Activated CD4-positive, alpha-beta T cell treated with anti-CD3 and anti-CD28 coated beads, Interleukin-2, amount 10 ng/mL, durations not matched to agents 24 days and 14 days (primary cell): ENCODE measurements at regions not wholly inside any gene's neighbourhood (a gene's known extent, or its start where the extent isn't known, plus 50 kb on each side); places are given as distances from the start of the nearest gene placed in this dataset.
"Not testable (repeated sequence)": the region's sequence is repeated elsewhere in the genome, so short reads cannot be mapped to it uniquely, and the experiment has no call there.

ENCODE experiments used
- DNase-seq: peaks from one replicate; pipeline ENCODE4 v3.0.0; 2022
- H3K27ac Mint-ChIP-seq: one replicate; pipeline ENCODE4 v1.8.0; 2022; ENCODE audit warnings: mild to moderate bottlenecking, mixed read lengths
- H3K27me3 Mint-ChIP-seq: one replicate; pipeline ENCODE4 v1.8.0; 2022; ENCODE audit warnings: mixed read lengths
- H3K36me3 Mint-ChIP-seq: one replicate; pipeline ENCODE4 v1.8.0; 2022; ENCODE audit warnings: low read depth, mild to moderate bottlenecking, mixed read lengths
- H3K4me1 Mint-ChIP-seq: one replicate; pipeline ENCODE4 v1.8.0; 2021; ENCODE audit warnings: mixed read lengths
- H3K4me3 Mint-ChIP-seq: one replicate; pipeline ENCODE4 v1.8.0; 2022; ENCODE audit warnings: mild to moderate bottlenecking, moderate library complexity, mixed read lengths
- H3K9me3 Mint-ChIP-seq: one replicate; pipeline ENCODE4 v1.8.0; 2021; ENCODE audit warnings: mixed read lengths
- intact Hi-C: fragments of 100-400 bp; cut with micrococcal nuclease; formaldehyde crosslinking; loops from one replicate; pipeline ENCODE4 v1.15.1; 2023

DNA sequence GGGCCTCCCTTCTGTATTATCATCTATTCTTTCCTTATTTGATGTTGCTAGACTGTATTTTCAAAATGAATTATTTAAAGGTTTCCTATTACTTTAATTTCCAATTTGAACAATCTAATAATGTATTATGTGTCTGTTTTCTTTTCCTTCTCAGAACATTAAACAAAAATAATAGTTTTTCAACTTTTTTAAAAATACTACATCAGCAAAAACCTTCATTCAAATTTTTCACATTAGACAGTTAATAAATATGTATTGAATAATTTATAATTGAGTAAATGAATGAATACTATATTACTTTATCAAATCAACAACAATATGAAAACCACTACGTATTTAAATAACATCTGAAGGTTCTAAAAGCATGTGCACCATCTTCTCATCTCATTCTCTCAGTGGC, 644.1 kb upstream of the SEMA3D start:
- intact Hi-C loops: no loop called here
- no peaks in the 10 kb centered on the region for H3K36me3 Mint-ChIP-seq
- no peak overlapping the region for H3K4me3 Mint-ChIP-seq
- no peak overlapping the region for H3K27ac Mint-ChIP-seq
- no peak for DNase-seq
- no peaks in the 10 kb centered on the region for H3K9me3 Mint-ChIP-seq
- no peaks in the 10 kb centered on the region for H3K4me1 Mint-ChIP-seq
- H3K27me3 Mint-ChIP-seq: no peaks in the 10 kb centered on the region

DNA sequence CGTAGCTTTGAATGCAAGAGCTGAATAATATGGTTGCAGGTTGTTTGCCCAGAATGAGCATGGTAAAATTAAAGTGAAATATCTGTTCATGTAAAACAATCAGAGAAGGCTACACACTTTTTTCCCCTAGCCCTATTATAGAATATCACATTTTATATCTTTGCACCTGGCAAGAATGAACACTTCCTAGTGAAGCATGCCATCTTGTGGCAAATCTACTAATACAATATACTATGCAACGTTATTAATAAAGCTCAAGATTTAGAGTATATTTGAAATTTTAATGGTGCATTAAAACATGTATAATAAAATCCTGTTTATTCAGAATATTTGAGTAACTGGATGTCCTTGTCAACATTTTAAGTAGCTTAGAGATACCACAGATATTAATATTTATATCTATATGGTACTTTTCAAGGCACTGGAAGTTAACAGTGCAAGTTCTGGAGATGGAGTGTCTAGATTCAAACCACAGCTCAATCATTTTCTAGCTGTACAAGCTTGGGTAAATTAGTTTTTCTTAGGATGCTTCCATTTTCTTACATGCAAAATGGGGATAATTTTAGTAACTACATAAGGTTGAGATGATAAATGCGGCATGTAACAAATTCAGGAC, 643.1 kb upstream of the SEMA3D start:
- Mint-ChIP-seq H3K27me3 (no peaks in the 10 kb centered on the region), H3K4me3 (no peak overlapping the region), H3K9me3 (no peaks in the 10 kb centered on the region), H3K36me3 (no peaks in the 10 kb centered on the region), H3K27ac (no peak overlapping the region), H3K4me1 (no peaks in the 10 kb centered on the region)
- intact Hi-C loops: no loop called here
- DNase-seq: no peak

- H3K9me3 Mint-ChIP-seq: no peaks in the 10 kb centered on the region
Observed at GRCh38 chr7:85829176-85829575, 642.3 kb upstream of the SEMA3D start.

GRCh38 chr7:85828614-85829013, 641.8 kb upstream of the SEMA3D start:
- Mint-ChIP-seq H3K9me3 (no peaks in the 10 kb centered on the region), H3K36me3 (no peaks in the 10 kb centered on the region), H3K27me3 (no peaks in the 10 kb centered on the region), H3K27ac (no peak overlapping the region), H3K4me1 (no peaks in the 10 kb centered on the region), H3K4me3 (no peak overlapping the region)
- no peak for DNase-seq
- intact Hi-C loops: no loop called here

More at GRCh38 chr7:85829176-85829575, 642.3 kb upstream of the SEMA3D start:
- Mint-ChIP-seq H3K27ac (no peak overlapping the region), H3K27me3 (no peaks in the 10 kb centered on the region), H3K4me3 (no peak overlapping the region), H3K4me1 (no peaks in the 10 kb centered on the region), H3K36me3 (no peaks in the 10 kb centered on the region)
- intact Hi-C loops: no loop called here
- no peak for DNase-seq

DNA sequence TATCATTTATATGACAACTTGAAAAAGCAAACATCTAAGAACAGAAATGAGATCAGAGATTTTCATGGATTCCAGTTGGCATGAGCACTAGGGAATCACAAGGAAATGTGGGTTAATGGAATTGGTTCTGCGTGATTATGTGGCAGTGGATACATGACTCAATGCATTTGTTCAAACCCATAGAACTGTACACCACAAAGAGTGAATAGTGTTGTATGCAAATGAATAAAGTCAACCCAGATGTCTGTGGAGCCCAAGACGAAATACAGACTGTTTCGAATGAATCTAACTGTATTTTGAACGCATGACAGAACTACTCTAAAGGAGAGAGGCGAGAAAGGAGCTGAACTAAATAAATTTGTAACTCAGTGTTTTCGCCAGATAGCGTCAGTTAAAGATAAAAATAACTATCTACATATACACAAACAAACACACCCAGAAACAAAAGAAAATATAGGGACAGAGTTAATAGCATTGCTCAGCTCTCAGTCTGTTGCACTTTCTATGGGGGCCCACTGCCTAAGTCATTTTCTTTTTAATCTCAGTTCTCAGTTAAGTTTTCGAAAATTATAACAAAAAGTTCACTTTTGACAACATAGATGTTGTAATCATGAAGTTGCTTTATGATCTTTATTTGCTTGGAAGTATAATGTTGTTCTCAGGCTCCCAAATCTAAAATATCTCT, 636.7 kb upstream of the SEMA3D start:
- H3K9me3 Mint-ChIP-seq: no peaks in the 10 kb centered on the region
- DNase-seq: no peak
- H3K27me3 Mint-ChIP-seq: no peaks in the 10 kb centered on the region
- no peak overlapping the region for H3K4me3 Mint-ChIP-seq
- H3K27ac Mint-ChIP-seq: no peak overlapping the region
- no peaks in the 10 kb centered on the region for H3K36me3 Mint-ChIP-seq
- H3K4me1 Mint-ChIP-seq: no peaks in the 10 kb centered on the region
- intact Hi-C loops: no loop called here

DNA sequence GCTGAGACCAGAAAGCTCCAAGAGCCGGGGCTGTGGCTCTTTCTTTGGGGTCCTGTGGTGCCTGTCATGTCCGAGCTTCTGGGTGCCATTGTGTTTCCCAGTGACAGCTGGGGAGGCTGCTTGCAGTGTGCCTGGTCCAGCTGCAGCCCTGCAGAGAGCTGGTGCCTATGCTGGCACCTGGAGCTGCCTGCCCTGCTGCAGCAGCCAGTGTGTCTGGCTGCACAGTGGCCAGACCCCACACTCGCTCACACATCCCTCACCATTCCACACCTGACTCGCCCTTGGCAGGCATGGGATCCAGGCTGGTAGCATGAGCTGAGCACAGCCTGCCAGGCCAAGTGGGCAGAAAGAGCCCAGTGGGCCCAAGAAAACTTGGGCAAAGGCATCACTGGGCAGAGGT, 635.1 kb upstream of the SEMA3D start:
- H3K4me3 Mint-ChIP-seq: no peak overlapping the region
- DNase-seq: no peak
- intact Hi-C loops: no loop called here
- no peaks in the 10 kb centered on the region for H3K9me3 Mint-ChIP-seq
- H3K27me3 Mint-ChIP-seq: no peaks in the 10 kb centered on the region
- H3K27ac Mint-ChIP-seq: no peak overlapping the region
- no peaks in the 10 kb centered on the region for H3K4me1 Mint-ChIP-seq
- H3K36me3 Mint-ChIP-seq: no peaks in the 10 kb centered on the region

DNA sequence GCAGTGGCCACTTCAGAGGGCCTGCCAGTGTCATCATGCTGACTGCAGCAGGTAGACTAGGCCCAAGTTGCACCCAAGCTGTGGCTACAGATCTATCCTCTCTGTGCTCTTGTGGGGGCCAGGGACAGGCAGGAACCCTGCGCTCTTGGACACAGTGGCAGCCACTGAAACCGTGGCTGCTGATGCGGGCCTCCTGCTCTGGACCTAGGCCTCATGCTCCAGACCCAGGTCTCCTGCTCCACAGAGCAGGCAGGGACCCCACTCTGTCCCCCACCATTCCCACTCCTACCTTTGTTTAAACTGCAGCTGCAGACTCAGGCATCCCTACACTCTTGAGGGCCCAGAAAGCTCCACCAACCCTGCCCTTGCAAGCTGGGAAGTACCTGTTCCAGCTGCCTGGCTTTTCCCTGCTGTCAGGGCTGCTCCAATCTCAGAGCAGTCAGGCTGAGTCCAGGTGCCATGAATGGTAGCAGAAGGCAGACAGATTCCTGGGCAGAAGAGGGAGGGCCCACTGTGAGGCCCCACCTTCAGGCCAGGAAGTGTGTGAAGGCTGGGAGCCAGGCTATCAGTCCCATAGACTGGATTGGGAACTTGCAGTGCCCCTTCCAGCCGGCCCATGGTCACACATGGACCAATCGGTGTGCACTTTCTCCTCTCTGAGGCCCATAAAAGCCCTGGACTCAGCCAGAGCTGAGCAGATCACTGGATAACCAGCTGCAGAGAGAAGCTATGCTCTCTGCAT, 634.0 kb upstream of the SEMA3D start:
- Mint-ChIP-seq H3K27ac (no peak overlapping the region), H3K4me1 (no peaks in the 10 kb centered on the region), H3K9me3 (no peaks in the 10 kb centered on the region), H3K36me3 (no peaks in the 10 kb centered on the region), H3K4me3 (no peak overlapping the region), H3K27me3 (no peaks in the 10 kb centered on the region)
- intact Hi-C loops: no loop called here
- DNase-seq: no peak

DNA sequence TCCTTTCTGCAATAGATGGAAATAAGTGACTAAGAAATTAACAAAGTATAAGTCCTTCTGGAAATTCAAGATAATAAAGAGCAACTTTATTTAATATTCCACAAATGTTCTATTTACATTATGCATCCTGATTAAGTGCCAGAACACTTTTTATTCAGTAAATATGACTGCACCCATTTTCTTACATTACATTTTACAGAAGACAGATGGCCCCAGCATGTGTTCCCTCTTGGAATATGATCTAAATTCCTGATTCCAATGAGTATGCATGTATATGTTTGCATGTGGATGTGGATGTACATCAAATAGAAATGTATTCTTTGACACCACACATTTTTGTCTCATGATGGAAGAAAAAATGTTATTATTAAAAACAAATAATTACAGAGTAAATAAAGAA, 628.7 kb upstream of the SEMA3D start:
- no peaks in the 10 kb centered on the region for H3K27me3 Mint-ChIP-seq
- no peak overlapping the region for H3K27ac Mint-ChIP-seq
- H3K4me1 Mint-ChIP-seq: no peaks in the 10 kb centered on the region
- no peak for DNase-seq
- no peaks in the 10 kb centered on the region for H3K9me3 Mint-ChIP-seq
- intact Hi-C loops: no loop called here
- H3K4me3 Mint-ChIP-seq: no peak overlapping the region
- H3K36me3 Mint-ChIP-seq: no peaks in the 10 kb centered on the region

- H3K36me3 Mint-ChIP-seq: no peaks in the 10 kb centered on the region
- H3K9me3 Mint-ChIP-seq: no peaks in the 10 kb centered on the region
- DNase-seq: no peak
- intact Hi-C loops: no loop called here
- no peak overlapping the region for H3K27ac Mint-ChIP-seq
- H3K4me3 Mint-ChIP-seq: no peak overlapping the region
- H3K27me3 Mint-ChIP-seq: no peaks in the 10 kb centered on the region
- no peaks in the 10 kb centered on the region for H3K4me1 Mint-ChIP-seq
Observed at GRCh38 chr7:85806321-85806720, 619.5 kb upstream of the SEMA3D start.

GRCh38 chr7:85805656-85806055, 618.8 kb upstream of the SEMA3D start:
- H3K27ac Mint-ChIP-seq: no peak overlapping the region
- no peaks in the 10 kb centered on the region for H3K9me3 Mint-ChIP-seq
- H3K4me3 Mint-ChIP-seq: no peak overlapping the region
- H3K27me3 Mint-ChIP-seq: no peaks in the 10 kb centered on the region
- intact Hi-C loops: no loop called here
- no peak for DNase-seq
- no peaks in the 10 kb centered on the region for H3K36me3 Mint-ChIP-seq
- no peaks in the 10 kb centered on the region for H3K4me1 Mint-ChIP-seq

DNA sequence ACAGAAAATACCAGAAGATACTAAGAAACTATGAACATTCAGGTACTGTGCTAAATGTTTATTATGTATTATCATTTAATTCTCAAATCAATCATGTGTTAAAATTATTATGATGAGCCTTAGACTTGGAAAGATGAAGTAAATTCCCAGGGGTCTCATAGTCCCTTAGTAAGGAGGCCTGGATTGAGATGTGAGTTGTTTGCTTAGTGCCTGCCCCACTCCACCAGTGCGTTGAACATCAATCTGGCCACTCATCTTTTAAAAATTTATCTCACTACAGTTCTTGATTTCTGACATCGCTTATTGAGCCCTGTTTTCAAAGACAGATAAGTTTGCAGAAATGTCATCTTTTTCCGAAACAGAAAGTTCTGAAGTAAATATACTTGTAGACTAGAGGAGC, 618.4 kb upstream of the SEMA3D start:
- Mint-ChIP-seq H3K36me3 (no peaks in the 10 kb centered on the region), H3K4me1 (no peaks in the 10 kb centered on the region), H3K27me3 (no peaks in the 10 kb centered on the region), H3K4me3 (no peak overlapping the region), H3K9me3 (no peaks in the 10 kb centered on the region), H3K27ac (no peak overlapping the region)
- no peak for DNase-seq
- intact Hi-C loops: no loop called here

- Mint-ChIP-seq H3K9me3 (peaks cover 3% of the 10 kb centered on the region), H3K4me3 (no peak overlapping the region), H3K36me3 (no peaks in the 10 kb centered on the region), H3K27me3 (no peaks in the 10 kb centered on the region), H3K4me1 (no peaks in the 10 kb centered on the region), H3K27ac (no peak overlapping the region)
- intact Hi-C loops: no loop called here
- DNase-seq: no peak
Observed at GRCh38 chr7:85802211-85802610, 615.4 kb upstream of the SEMA3D start.

GRCh38 chr7:85796956-85797355, 610.1 kb upstream of the SEMA3D start:
- no peak overlapping the region for H3K4me3 Mint-ChIP-seq
- H3K27ac Mint-ChIP-seq: no peak overlapping the region
- H3K27me3 Mint-ChIP-seq: no peaks in the 10 kb centered on the region
- H3K4me1 Mint-ChIP-seq: no peaks in the 10 kb centered on the region
- intact Hi-C loops: no loop called here
- DNase-seq: no peak
- peaks cover 7% of the 10 kb centered on the region for H3K9me3 Mint-ChIP-seq
- no peaks in the 10 kb centered on the region for H3K36me3 Mint-ChIP-seq

DNA sequence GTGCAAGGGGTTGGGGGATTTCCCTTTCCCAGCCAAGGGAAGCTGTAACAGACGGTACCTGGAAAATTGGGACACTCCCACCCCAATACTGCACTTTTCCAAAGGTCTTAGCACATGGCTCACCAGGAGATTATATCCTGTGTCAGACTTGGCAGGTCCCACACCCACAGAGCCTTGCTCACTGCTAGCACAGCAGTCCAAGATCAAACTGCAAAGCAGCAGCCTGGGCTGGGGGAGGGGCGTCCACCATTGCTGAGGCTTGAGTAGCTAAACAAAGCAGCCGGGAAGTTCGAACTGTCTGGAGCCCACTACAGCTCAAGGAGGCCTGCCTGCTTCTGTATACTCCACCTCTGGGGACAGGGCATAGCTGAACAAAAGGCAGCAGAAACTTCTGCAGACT, 604.2 kb upstream of the SEMA3D start:
- H3K4me3 Mint-ChIP-seq, DNase-seq, intact Hi-C loops, H3K27ac Mint-ChIP-seq, H3K4me1 Mint-ChIP-seq, H3K27me3 Mint-ChIP-seq, H3K9me3 Mint-ChIP-seq, H3K36me3 Mint-ChIP-seq: not testable (repeated sequence)
